Neural cell (in vitro differentiated cells): ENCODE measurements at regions not wholly inside any gene's neighbourhood (a gene's known extent, or its start where the extent isn't known, plus 50 kb on each side); places are given as distances from the start of the nearest gene placed in this dataset.

Source experiments
- H2AFZ ChIP-seq: fragments of 200-600, 300-800 bp; sonication (generic), shearing (Covaris generic); 2 replicates; pipeline ENCODE4 v1.6.0; 2014; ENCODE audit warnings: low read depth, mild to moderate bottlenecking, antibody characterized with exemption, low read length, moderate library complexity
- H3F3A ChIP-seq: fragments of 200-600 bp; shearing (Covaris generic); 2 replicates; pipeline ENCODE4 v1.6.1; 2016; ENCODE audit warnings: mild to moderate bottlenecking, moderate library complexity, mixed read lengths, antibody characterized with exemption, low read length; ENCODE audit not compliant: insufficient read depth, poor library complexity, severe bottlenecking
- H3K27ac ChIP-seq: fragments of 200-600, 300-800 bp; sonication (generic), shearing (Covaris generic); 2 replicates; pipeline ENCODE4 v1.5.1; 2014; ENCODE audit warnings: mild to moderate bottlenecking, low read length, moderate library complexity
- H3K27me3 ChIP-seq: fragments of 300-800, 200-600 bp; sonication (generic), shearing (Covaris generic); 2 replicates; pipeline ENCODE4 v1.6.0; 2014; ENCODE audit warnings: mild to moderate bottlenecking, low read depth, low read length, moderate library complexity; ENCODE audit not compliant: insufficient read depth
- H3K36me3 ChIP-seq: fragments of 300-800, 200-600 bp; sonication (generic), shearing (Covaris generic); 2 replicates; pipeline ENCODE4 v1.5.1; 2014; ENCODE audit warnings: mild to moderate bottlenecking, antibody characterized with exemption, low read length, moderate library complexity; ENCODE audit not compliant: insufficient read depth
- H3K4me2 ChIP-seq: fragments of 300-800, 200-600 bp; sonication (generic), shearing (Covaris generic); 2 replicates; pipeline ENCODE4 v1.6.0; 2014; ENCODE audit warnings: mild to moderate bottlenecking, low read length
- H3K4me3 ChIP-seq: fragments of 300-800, 200-600 bp; sonication (generic), shearing (Covaris generic); 2 replicates; pipeline ENCODE4 v1.5.1; 2014; ENCODE audit warnings: mild to moderate bottlenecking, low read length, moderate library complexity
- H3K79me2 ChIP-seq: fragments of 200-600 bp; shearing (Covaris generic); replicated peaks from 2 replicates; pipeline ENCODE4 v1.6.0; 2014; ENCODE audit warnings: mild to moderate bottlenecking, low read length, moderate library complexity; ENCODE audit not compliant: insufficient read depth
- H3K9ac ChIP-seq: fragments of 300-800, 200-600 bp; sonication (generic), shearing (Covaris generic); 2 replicates; pipeline ENCODE4 v1.6.1; 2016; ENCODE audit warnings: mild to moderate bottlenecking, low read length, mixed read lengths
- H3K9me2 ChIP-seq: fragments of 200-600 bp; shearing (Covaris generic); 2 replicates; pipeline ENCODE4 v1.6.1; 2016; ENCODE audit warnings: mild to moderate bottlenecking, low read length, mixed read lengths; ENCODE audit not compliant: insufficient read depth
- H3K9me3 ChIP-seq: fragments of 200-600, 300-800 bp; sonication (generic), shearing (Covaris generic); 2 replicates; pipeline ENCODE4 v1.6.1; 2016; ENCODE audit warnings: mild to moderate bottlenecking, mixed run types, low read length, moderate library complexity, mixed read lengths
- H4K20me1 ChIP-seq: fragments of 200-600 bp; shearing (Covaris generic); 2 replicates; pipeline ENCODE4 v1.6.1; 2016; ENCODE audit warnings: mild to moderate bottlenecking, mixed run types; ENCODE audit not compliant: insufficient read depth
- EP300 ChIP-seq: fragments of 450-650 bp; conservative IDR thresholded peaks from 2 replicates; pipeline ENCODE4 v1.6.1; 2014; ENCODE audit warnings: antibody characterized with exemption, mild to moderate bottlenecking, moderate library complexity; ENCODE audit not compliant: poor library complexity, severe bottlenecking
- EZH2 ChIP-seq: fragments of 200-600, 300-800 bp; shearing (Covaris generic), sonication (generic); IDR thresholded peaks from 2 replicates; pipeline ENCODE4 v1.6.1; 2014; ENCODE audit warnings: antibody characterized with exemption, low read length, borderline replicate concordance, mild to moderate bottlenecking; ENCODE audit not compliant: insufficient read depth, poor library complexity, severe bottlenecking
- MXI1 ChIP-seq: fragments of 450-650 bp; conservative IDR thresholded peaks from 2 replicates; pipeline ENCODE4 v1.6.1; 2014; ENCODE audit warnings: antibody characterized with exemption, mild to moderate bottlenecking; ENCODE audit not compliant: poor library complexity, severe bottlenecking
- POLR2AphosphoS5 ChIP-seq: IDR thresholded peaks from 2 replicates; pipeline ENCODE4 v1.6.1; 2012
- RAD21 ChIP-seq: fragments of 450-650 bp; conservative IDR thresholded peaks from 2 replicates; pipeline ENCODE4 v1.6.1; 2014; ENCODE audit warnings: antibody characterized with exemption, mild to moderate bottlenecking, moderate library complexity
- SMC3 ChIP-seq: fragments of 450-650 bp; conservative IDR thresholded peaks from 2 replicates; pipeline ENCODE4 v1.6.1; 2014; ENCODE audit warnings: antibody characterized with exemption, mild to moderate bottlenecking, moderate library complexity; ENCODE audit not compliant: poor library complexity
- TAF1 ChIP-seq: IDR thresholded peaks from 2 replicates; pipeline ENCODE4 v1.6.1; 2012; ENCODE audit warnings: low read depth
- TF ChIP-seq, protein P1 (sequence below): fragments of 450-650 bp; IDR thresholded peaks from 2 replicates; pipeline ENCODE4 v1.5.1; 2014; ENCODE audit warnings: antibody characterized with exemption, mild to moderate bottlenecking, moderate library complexity; ENCODE audit not compliant: poor library complexity, severe bottlenecking
- TF ChIP-seq, protein P2 (sequence below): IDR thresholded peaks from 2 replicates; pipeline ENCODE4 v1.6.1; 2012; ENCODE audit warnings: borderline replicate concordance

DNA sequence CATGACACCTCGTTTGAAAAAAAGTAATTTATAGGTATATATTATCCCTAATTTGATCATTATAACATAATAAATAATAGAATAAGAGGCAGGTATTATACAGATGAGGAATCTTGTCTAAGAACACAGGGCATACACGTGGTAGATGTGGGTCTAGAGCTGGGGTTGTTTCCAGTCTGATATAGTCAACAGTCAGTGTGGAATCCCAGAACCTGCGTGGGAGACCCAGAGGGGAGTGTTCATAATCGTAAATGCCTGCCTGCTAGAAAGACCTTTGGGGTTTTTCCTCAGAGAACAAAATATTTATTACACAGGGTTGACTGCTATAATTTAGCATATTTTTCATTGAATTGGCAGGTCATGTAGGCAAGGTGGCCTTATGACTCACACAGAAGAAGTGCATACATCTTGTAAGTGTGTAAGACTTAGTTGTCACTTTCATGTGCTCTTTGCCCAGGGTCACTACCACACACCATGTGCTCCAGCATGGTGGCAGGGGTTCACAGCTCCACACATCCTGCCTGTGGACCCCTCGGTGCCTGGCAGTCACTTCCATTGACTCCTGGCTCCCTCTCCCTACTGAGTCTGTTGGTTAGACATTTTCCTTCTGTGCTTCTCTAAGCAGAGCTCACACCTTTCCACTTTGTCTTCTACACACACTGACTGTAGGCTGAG lies 94.9 kb upstream of the IKZF1 start:
- Histone ChIP-seq H3K4me3 (no peak overlapping the region), H3K9me2 (no peaks in the 10 kb centered on the region), H3K4me2 (no peak overlapping the region), H2AFZ (no peak overlapping the region), H4K20me1 (no peaks in the 10 kb centered on the region), H3F3A (no peaks in the 10 kb centered on the region), H3K36me3 (no peaks in the 10 kb centered on the region), H3K79me2 (no peaks in the 10 kb centered on the region), H3K9ac (no peak overlapping the region), H3K9me3 (no peaks in the 10 kb centered on the region), H3K27ac (no peak overlapping the region), H3K27me3 (no peaks in the 10 kb centered on the region)
- no peak for TF ChIP-seq POLR2AphosphoS5
- TF ChIP-seq RAD21, result no peak
- TF ChIP-seq, protein P1, sequence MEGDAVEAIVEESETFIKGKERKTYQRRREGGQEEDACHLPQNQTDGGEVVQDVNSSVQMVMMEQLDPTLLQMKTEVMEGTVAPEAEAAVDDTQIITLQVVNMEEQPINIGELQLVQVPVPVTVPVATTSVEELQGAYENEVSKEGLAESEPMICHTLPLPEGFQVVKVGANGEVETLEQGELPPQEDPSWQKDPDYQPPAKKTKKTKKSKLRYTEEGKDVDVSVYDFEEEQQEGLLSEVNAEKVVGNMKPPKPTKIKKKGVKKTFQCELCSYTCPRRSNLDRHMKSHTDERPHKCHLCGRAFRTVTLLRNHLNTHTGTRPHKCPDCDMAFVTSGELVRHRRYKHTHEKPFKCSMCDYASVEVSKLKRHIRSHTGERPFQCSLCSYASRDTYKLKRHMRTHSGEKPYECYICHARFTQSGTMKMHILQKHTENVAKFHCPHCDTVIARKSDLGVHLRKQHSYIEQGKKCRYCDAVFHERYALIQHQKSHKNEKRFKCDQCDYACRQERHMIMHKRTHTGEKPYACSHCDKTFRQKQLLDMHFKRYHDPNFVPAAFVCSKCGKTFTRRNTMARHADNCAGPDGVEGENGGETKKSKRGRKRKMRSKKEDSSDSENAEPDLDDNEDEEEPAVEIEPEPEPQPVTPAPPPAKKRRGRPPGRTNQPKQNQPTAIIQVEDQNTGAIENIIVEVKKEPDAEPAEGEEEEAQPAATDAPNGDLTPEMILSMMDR, result no peak
- TF ChIP-seq SMC3, result no peak
- TF ChIP-seq TAF1, result no peak
- no peak for TF ChIP-seq MXI1
- no peak for TF ChIP-seq EZH2
- TF ChIP-seq, protein P2, sequence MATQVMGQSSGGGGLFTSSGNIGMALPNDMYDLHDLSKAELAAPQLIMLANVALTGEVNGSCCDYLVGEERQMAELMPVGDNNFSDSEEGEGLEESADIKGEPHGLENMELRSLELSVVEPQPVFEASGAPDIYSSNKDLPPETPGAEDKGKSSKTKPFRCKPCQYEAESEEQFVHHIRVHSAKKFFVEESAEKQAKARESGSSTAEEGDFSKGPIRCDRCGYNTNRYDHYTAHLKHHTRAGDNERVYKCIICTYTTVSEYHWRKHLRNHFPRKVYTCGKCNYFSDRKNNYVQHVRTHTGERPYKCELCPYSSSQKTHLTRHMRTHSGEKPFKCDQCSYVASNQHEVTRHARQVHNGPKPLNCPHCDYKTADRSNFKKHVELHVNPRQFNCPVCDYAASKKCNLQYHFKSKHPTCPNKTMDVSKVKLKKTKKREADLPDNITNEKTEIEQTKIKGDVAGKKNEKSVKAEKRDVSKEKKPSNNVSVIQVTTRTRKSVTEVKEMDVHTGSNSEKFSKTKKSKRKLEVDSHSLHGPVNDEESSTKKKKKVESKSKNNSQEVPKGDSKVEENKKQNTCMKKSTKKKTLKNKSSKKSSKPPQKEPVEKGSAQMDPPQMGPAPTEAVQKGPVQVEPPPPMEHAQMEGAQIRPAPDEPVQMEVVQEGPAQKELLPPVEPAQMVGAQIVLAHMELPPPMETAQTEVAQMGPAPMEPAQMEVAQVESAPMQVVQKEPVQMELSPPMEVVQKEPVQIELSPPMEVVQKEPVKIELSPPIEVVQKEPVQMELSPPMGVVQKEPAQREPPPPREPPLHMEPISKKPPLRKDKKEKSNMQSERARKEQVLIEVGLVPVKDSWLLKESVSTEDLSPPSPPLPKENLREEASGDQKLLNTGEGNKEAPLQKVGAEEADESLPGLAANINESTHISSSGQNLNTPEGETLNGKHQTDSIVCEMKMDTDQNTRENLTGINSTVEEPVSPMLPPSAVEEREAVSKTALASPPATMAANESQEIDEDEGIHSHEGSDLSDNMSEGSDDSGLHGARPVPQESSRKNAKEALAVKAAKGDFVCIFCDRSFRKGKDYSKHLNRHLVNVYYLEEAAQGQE, result no peak
- no peak for TF ChIP-seq EP300

DNA sequence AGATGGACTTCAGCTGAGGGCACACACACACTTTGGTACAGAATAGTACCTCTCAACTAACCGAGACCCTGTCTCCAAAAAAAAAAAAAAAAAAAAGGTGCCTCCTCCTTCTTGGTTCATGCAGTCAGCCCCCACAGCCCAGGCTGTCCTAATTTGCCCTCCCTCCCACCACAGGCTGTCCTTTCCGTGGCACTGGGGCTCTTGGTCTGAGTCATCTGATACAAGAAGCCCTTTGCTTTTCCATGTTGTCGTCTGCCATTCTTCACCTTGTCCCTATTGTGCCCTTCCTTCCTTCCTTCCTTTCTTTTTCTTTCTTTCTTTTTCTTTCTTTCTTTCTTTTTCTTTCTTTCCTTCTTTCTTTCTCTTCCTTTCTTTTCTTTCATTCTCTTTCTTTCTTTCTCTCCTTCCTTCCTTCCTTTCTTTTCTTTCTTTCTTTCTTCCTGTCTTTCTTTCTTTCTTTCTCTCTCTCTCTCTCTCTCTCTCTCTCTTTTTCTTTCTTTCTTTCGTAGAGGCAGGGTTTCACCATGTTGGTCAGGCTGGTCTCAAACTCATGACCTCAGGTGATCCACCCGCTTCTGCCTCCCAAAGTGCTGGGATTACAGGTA lies 96.0 kb upstream of the IKZF1 start:
- Histone ChIP-seq H3K9ac (no peak overlapping the region), H3K79me2 (no peaks in the 10 kb centered on the region), H3K4me2 (no peak overlapping the region), H3K4me3 (no peak overlapping the region), H4K20me1 (no peaks in the 10 kb centered on the region), H2AFZ (no peak overlapping the region), H3K27me3 (no peaks in the 10 kb centered on the region), H3K9me2 (no peaks in the 10 kb centered on the region), H3F3A (no peaks in the 10 kb centered on the region), H3K36me3 (no peaks in the 10 kb centered on the region), H3K27ac (no peak overlapping the region), H3K9me3 (no peaks in the 10 kb centered on the region)
- TF ChIP-seq EZH2, result no peak
- no peak for TF ChIP-seq SMC3
- TF ChIP-seq, protein P2, result no peak
- no peak for TF ChIP-seq TAF1
- TF ChIP-seq, protein P1, result no peak
- TF ChIP-seq MXI1, result no peak
- TF ChIP-seq EP300, result no peak
